ENCODE measurements at regions not wholly inside any gene's neighbourhood (a gene's known extent, or its start where the extent isn't known, plus 50 kb on each side); places are given as distances from the start of the nearest gene placed in this dataset.

DNA sequence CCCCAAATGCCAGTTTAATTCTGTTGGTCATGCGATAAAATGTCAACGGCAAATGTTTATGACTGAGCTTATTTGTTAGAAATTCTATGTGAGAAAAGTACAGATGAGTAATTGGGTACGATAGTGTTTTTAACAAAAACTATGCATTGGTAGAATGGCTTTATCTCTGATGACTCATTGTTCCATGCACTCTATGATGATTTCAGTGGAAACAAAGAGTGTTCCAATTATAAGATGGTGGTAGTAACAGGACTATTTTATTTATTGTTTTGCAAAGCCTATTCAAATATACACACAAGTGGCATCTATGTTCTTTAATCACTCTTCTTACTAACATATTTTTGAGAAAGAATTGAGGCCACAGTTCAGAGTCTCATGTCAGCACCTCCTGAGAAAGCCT, 353.7 kb upstream of the IRX2 start:
- no peak overlapping the region for H3K27ac ChIP-seq (ENCODE audit: low read depth, low read length)
- TF ChIP-seq CTCF (IDR thresholded peaks at IDR 0.05; ENCODE audit: low read depth, low read length) = no peak
- ChIA-PET CTCF (no interaction called here), POLR2A (no interaction called here)
- H3K27me3 ChIP-seq (ENCODE audit: control insufficient read depth, insufficient read depth, low read length) = no peaks in the 10 kb centered on the region
- no peak overlapping the region for H3K4me3 ChIP-seq (ENCODE audit: low read depth, low read length)
- DNase-seq (ENCODE audit: low read depth, low spot score) = no peak
- peaks cover 84% of the 10 kb centered on the region for H3K9me3 ChIP-seq (ENCODE audit: control insufficient read depth, insufficient read depth, low read length)

DNA sequence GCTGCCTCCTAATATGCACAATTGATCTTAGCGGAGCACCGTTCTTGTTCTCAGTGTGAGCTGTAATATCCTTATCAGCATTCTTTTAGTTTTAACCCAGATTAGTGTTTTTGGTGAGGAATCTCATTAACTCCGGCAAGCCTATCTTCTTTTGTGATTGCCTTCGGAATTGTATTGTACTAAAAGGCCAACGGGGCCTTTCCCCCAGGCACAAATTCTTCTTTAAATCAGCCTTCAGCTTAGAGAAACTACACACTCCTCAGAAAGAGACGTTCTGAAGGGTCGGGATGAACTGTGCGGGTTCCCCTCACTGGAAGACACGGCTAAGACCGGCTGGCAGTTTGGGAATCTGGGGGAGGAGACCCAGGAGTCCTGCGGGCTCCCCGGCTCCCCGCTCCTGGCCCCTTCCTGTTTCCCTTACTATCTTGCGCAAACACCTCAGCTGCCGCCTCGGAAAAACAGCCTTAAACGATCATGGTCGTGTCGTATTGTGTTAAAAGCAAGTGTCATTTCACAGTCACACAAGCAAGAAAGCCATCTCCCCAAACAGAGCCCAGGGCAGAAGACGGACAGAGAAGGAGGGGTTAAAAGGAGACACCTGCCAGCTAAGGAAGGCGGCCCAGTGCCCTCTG, 353.1 kb upstream of the IRX2 start:
- TF ChIP-seq CTCF (IDR thresholded peaks at IDR 0.05; ENCODE audit: low read depth, low read length) = no peak
- Histone ChIP-seq H3K4me3 (ENCODE audit: low read depth, low read length) (no peak overlapping the region), H3K27ac (ENCODE audit: low read depth, low read length) (no peak overlapping the region), H3K9me3 (ENCODE audit: control insufficient read depth, insufficient read depth, low read length) (peaks cover 84% of the 10 kb centered on the region), H3K27me3 (ENCODE audit: control insufficient read depth, insufficient read depth, low read length) (no peaks in the 10 kb centered on the region)
- DNase-seq (ENCODE audit: low read depth, low spot score) = no peak
- ChIA-PET CTCF (no interaction called here), POLR2A (no interaction called here)

DNA sequence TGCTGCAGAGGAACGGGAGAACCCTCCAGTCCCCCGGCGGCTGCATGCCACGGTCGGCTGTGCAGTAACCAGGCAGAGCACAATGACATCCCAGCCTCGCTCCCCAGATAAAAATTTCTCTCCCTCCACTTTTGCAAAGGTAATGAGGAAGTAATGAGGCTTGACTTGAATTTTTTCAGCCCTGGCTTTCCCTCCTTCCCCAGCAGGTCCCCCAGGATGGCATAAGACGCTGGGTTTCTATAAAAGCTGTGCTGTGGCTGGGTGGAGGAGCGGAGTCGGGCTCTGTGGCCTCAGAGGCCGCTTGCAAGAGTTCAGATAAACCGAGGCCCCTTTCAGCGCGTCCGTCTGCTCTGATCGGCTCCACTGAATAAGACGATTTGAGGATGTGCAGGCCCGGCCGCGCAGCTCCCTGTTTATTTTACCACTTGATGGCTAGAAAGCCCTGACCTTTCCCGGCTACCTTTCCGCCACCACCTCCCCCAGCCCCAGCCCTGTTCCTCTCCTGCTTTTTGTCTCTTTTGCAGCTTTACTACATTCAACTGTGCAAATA, 351.9 kb upstream of the IRX2 start:
- Histone ChIP-seq H3K27ac (ENCODE audit: low read depth, low read length) (no peak overlapping the region), H3K27me3 (ENCODE audit: control insufficient read depth, insufficient read depth, low read length) (no peaks in the 10 kb centered on the region), H3K4me3 (ENCODE audit: low read depth, low read length) (no peak overlapping the region), H3K9me3 (ENCODE audit: control insufficient read depth, insufficient read depth, low read length) (peaks cover 76% of the 10 kb centered on the region)
- TF ChIP-seq CTCF (IDR thresholded peaks at IDR 0.05; ENCODE audit: low read depth, low read length) = no peak
- POLR2A ChIA-PET = no interaction called here
- no peak for DNase-seq (ENCODE audit: low read depth, low spot score)
- CTCF ChIA-PET = no interaction called here

DNA sequence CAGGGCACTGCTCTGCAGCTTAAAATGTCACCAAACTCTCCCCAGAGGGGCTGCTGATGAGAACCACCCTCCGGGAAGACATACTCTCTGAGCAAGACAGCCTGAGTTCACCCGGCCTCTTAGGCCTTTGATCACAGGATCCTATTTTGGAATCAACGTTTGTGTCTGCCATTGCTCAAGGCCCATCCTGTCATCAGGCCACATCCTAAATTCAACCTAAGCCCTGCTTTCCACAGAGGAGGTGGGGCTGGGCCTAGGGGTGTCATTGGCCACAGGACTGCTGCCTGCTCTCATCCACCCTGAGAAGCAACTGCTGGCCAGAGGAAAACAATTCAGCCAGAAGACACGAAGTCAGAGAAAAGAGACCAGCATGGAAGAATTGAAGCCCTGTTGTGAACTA, 351.1 kb upstream of the IRX2 start:
- TF ChIP-seq CTCF (IDR thresholded peaks at IDR 0.05; ENCODE audit: low read depth, low read length) = no peak
- CTCF ChIA-PET = no interaction called here
- DNase-seq (ENCODE audit: low read depth, low spot score) = no peak
- POLR2A ChIA-PET = no interaction called here
- H3K9me3 ChIP-seq (ENCODE audit: control insufficient read depth, insufficient read depth, low read length) = peaks cover 73% of the 10 kb centered on the region
- no peaks in the 10 kb centered on the region for H3K27me3 ChIP-seq (ENCODE audit: control insufficient read depth, insufficient read depth, low read length)
- no peak overlapping the region for H3K27ac ChIP-seq (ENCODE audit: low read depth, low read length)
- H3K4me3 ChIP-seq (ENCODE audit: low read depth, low read length) = no peak overlapping the region

DNA sequence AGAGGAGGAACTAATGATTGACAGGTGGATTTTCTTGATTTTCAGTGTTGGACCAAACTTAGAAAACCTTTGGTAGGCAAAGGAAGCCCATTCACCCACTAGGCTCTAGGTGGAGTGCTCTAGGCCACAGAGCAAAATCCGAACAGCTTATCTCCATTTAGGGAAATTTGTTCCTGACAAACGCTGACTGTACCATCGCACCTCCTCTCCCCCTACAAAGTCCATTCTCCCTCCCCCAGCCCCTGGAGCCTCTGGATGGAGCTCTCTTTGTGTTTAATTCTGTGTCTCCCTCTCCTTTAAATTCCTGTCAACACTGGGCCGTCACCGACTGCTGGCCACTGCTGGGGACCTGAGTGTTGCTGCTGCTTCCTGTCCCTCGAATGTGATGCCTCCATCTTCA, 350.1 kb upstream of the IRX2 start:
- no peak for DNase-seq (ENCODE audit: low read depth, low spot score)
- Histone ChIP-seq H3K27me3 (ENCODE audit: control insufficient read depth, insufficient read depth, low read length) (no peaks in the 10 kb centered on the region), H3K27ac (ENCODE audit: low read depth, low read length) (no peak overlapping the region), H3K9me3 (ENCODE audit: control insufficient read depth, insufficient read depth, low read length) (peaks cover 68% of the 10 kb centered on the region), H3K4me3 (ENCODE audit: low read depth, low read length) (no peak overlapping the region)
- ChIA-PET CTCF (no interaction called here), POLR2A (no interaction called here)
- no peak for TF ChIP-seq CTCF (IDR thresholded peaks at IDR 0.05; ENCODE audit: low read depth, low read length)
